CD4-positive, alpha-beta T cell (primary cell): ENCODE measurements at regions not wholly inside any gene's neighbourhood (a gene's known extent, or its start where the extent isn't known, plus 50 kb on each side); places are given as distances from the start of the nearest gene placed in this dataset.

Experiments
- ATAC-seq: fragments of 200-7000 bp; cut with Tn5 transposase; one replicate; pipeline ENCODE4 v1.10.0; 2022; ENCODE audit warnings: mild to moderate bottlenecking; ENCODE audit not compliant: poor library complexity
- CTCF ChIA-PET: fragments of 350-600 bp; sonication (Branson Sonifier 250); formaldehyde crosslinking; loops from one replicate; lab custom pipeline; 2021; ENCODE audit warnings: antibody characterized with exemption, inconsistent platforms; lab: Charles Lee
- POLR2A ChIA-PET: fragments of 350-600 bp; sonication (Branson Sonifier 250); formaldehyde crosslinking; loops from one replicate; lab custom pipeline; 2021; ENCODE audit warnings: antibody characterized with exemption, inconsistent platforms; lab: Charles Lee
- DNase-seq, 14 experiments: peaks; one replicate each; pipeline ENCODE4 v3.0.0-alpha.2; 2013 to 2020; ENCODE audit warnings: mixed read lengths in 2 of 14
- H3K27ac ChIP-seq, 2 donors: one replicate each; pipeline versions ENCODE4 v1.5.1 to v1.7.0; 2013; ENCODE audit warnings: low read length in 2 of 2, low read depth in 1 of 2, mild to moderate bottlenecking in 1 of 2
- H3K27me3 ChIP-seq, 2 experiments: 1 replicate in 1 of 2; 2 replicates in 1 of 2; pipeline versions ENCODE4 v1.6.1 to v1.7.0; 2013; ENCODE audit warnings: low read length in 2 of 2, control low read depth in 1 of 2, mild to moderate bottlenecking in 1 of 2, moderate library complexity in 1 of 2; ENCODE audit not compliant: insufficient read depth in 2 of 2, control insufficient read depth in 1 of 2
- H3K36me3 ChIP-seq: one replicate; pipeline ENCODE4 v1.6.1; 2013; ENCODE audit warnings: low read length, control low read depth; ENCODE audit not compliant: insufficient read depth
- H3K4me1 ChIP-seq: one replicate; pipeline ENCODE4 v1.6.1; 2013; ENCODE audit warnings: low read length, control low read depth; ENCODE audit not compliant: insufficient read depth
- H3K4me3 ChIP-seq: one replicate; pipeline ENCODE4 v1.5.1; 2013; ENCODE audit warnings: mild to moderate bottlenecking, low read length, moderate library complexity
- H3K9me3 ChIP-seq, 2 experiments: 1 replicate in 1 of 2; 2 replicates in 1 of 2; pipeline versions ENCODE4 v1.6.1 to v1.7.0; 2013; ENCODE audit warnings: low read length in 2 of 2, mild to moderate bottlenecking in 2 of 2, control low read depth in 1 of 2, moderate library complexity in 1 of 2; ENCODE audit not compliant: control insufficient read depth in 1 of 2, insufficient read depth in 1 of 2
- H3K27ac Mint-ChIP-seq: one replicate; pipeline ENCODE4 v1.8.0; 2020; ENCODE audit warnings: mixed read lengths
- H3K27me3 Mint-ChIP-seq: one replicate; pipeline ENCODE4 v1.8.0; 2021; ENCODE audit warnings: mixed read lengths
- H3K36me3 Mint-ChIP-seq: one replicate; pipeline ENCODE4 v1.8.0; 2021; ENCODE audit warnings: low read depth, mixed read lengths
- H3K4me1 Mint-ChIP-seq: one replicate; pipeline ENCODE4 v1.8.0; 2021; ENCODE audit warnings: low read depth, mixed read lengths
- H3K4me3 Mint-ChIP-seq: one replicate; pipeline ENCODE4 v1.8.0; 2020; ENCODE audit warnings: mild to moderate bottlenecking, mixed read lengths
- H3K9me3 Mint-ChIP-seq: one replicate; pipeline ENCODE4 v1.8.0; 2020; ENCODE audit warnings: mixed read lengths
- CTCF ChIP-seq: fragments of 200-600 bp; IDR thresholded peaks from one replicate; pipeline ENCODE4 v1.8.0; 2022; ENCODE audit warnings: antibody characterized with exemption, mild to moderate bottlenecking
- intact Hi-C, 2 experiments: fragments of 100-400 bp; cut with DNase I in 1 of 2; cut with micrococcal nuclease in 1 of 2; formaldehyde crosslinking; loops; one replicate each; pipeline versions ENCODE4 v1.15.1 to v1.9.0; 2023 to 2025; cut with DNase I, micrococcal nuclease

- intact Hi-C loops = no loop called here
- ChIA-PET CTCF (no interaction called here), POLR2A (no interaction called here)
- no peaks in the 10 kb centered on the region for H3K36me3 ChIP-seq
- H3K27ac Mint-ChIP-seq = no peak overlapping the region
- peaks cover 8% of the 10 kb centered on the region for H3K9me3 Mint-ChIP-seq
- no peak for TF ChIP-seq CTCF
- ATAC-seq = no peak
- DNase-seq = peak in 1 of 14 experiments; percentile 3
- H3K9me3 ChIP-seq = peaks cover 0 to 14% of the 10 kb centered on the region in 2 experiments
- no peak overlapping the region for H3K27ac ChIP-seq
- no peak overlapping the region for H3K4me3 Mint-ChIP-seq
- no peaks in the 10 kb centered on the region for H3K27me3 Mint-ChIP-seq
- no peaks in the 10 kb centered on the region for H3K36me3 Mint-ChIP-seq
- H3K4me3 ChIP-seq = no peak overlapping the region
- H3K4me1 ChIP-seq = no peaks in the 10 kb centered on the region
- no peaks in the 10 kb centered on the region for H3K27me3 ChIP-seq
- H3K4me1 Mint-ChIP-seq = no peaks in the 10 kb centered on the region
These were observed 1371.4 kb upstream of the PIK3C3 start for GRCh38 chr18:40583671-40584070.

- H3K36me3 ChIP-seq = no peaks in the 10 kb centered on the region
These were observed 1372.9 kb upstream of the PIK3C3 start for GRCh38 chr18:40582105-40582504.

GRCh38 chr18:40577981-40578365 is 1377.1 kb upstream of the PIK3C3 start:
- H3K4me3 ChIP-seq = no peak overlapping the region
- no peak for DNase-seq
- H3K4me1 Mint-ChIP-seq = no peaks in the 10 kb centered on the region
- CTCF ChIA-PET = no interaction called here
- no peak for ATAC-seq
- H3K36me3 Mint-ChIP-seq = no peaks in the 10 kb centered on the region
- POLR2A ChIA-PET = no interaction called here
- H3K9me3 ChIP-seq = peaks cover 0 to 4% of the 10 kb centered on the region in 2 experiments
- no peaks in the 10 kb centered on the region for H3K27me3 ChIP-seq
- TF ChIP-seq CTCF = no peak
- H3K27me3 Mint-ChIP-seq = no peaks in the 10 kb centered on the region
- peaks cover 12% of the 10 kb centered on the region for H3K9me3 Mint-ChIP-seq
- intact Hi-C loops = no loop called here
- no peak overlapping the region for H3K4me3 Mint-ChIP-seq
- H3K27ac Mint-ChIP-seq = no peak overlapping the region
- no peak overlapping the region for H3K27ac ChIP-seq
- no peaks in the 10 kb centered on the region for H3K4me1 ChIP-seq
- H3K36me3 ChIP-seq = no peaks in the 10 kb centered on the region

More at GRCh38 chr18:40582105-40582504, 1372.9 kb upstream of the PIK3C3 start:
- ATAC-seq (no peak), DNase-seq (no peak)
- ChIA-PET CTCF (no interaction called here), POLR2A (no interaction called here)
- no peak overlapping the region for H3K4me3 ChIP-seq
- Mint-ChIP-seq H3K9me3 (peaks cover 8% of the 10 kb centered on the region), H3K27ac (no peak overlapping the region), H3K4me3 (no peak overlapping the region), H3K4me1 (no peaks in the 10 kb centered on the region), H3K27me3 (no peaks in the 10 kb centered on the region), H3K36me3 (no peaks in the 10 kb centered on the region)
- H3K4me1 ChIP-seq = no peaks in the 10 kb centered on the region
- intact Hi-C loops = no loop called here
- TF ChIP-seq CTCF = no peak
- peaks cover 0 to 18% of the 10 kb centered on the region in 2 experiments for H3K9me3 ChIP-seq
- no peak overlapping the region for H3K27ac ChIP-seq
- H3K27me3 ChIP-seq = no peaks in the 10 kb centered on the region
